Suprapubic skin (tissue), 4 donors: ENCODE measurements at regions not wholly inside any gene's neighbourhood (a gene's known extent, or its start where the extent isn't known, plus 50 kb on each side); places are given as distances from the start of the nearest gene placed in this dataset.

Experiments
- DNase-seq, 2 donors: peaks; one replicate each; pipeline ENCODE4 v3.0.0-alpha.2; 2019; ENCODE audit warnings: low spot score in 2 of 2
- H3K27ac ChIP-seq: fragments of 200-600 bp; sonication (generic); one replicate; pipeline ENCODE4 v1.5.1; 2019
- H3K27me3 ChIP-seq: fragments of 200-600 bp; sonication (generic); one replicate; pipeline ENCODE4 v1.5.1; 2019
- H3K36me3 ChIP-seq: fragments of 200-600 bp; sonication (generic); one replicate; pipeline ENCODE4 v1.5.1; 2019
- H3K4me1 ChIP-seq: fragments of 200-600 bp; sonication (generic); one replicate; pipeline ENCODE4 v1.5.1; 2019
- H3K4me3 ChIP-seq: fragments of 200-600 bp; sonication (generic); one replicate; pipeline ENCODE4 v1.5.1; 2019; ENCODE audit warnings: mild to moderate bottlenecking
- H3K9me3 ChIP-seq: fragments of 200-600 bp; sonication (generic); one replicate; pipeline ENCODE4 v1.5.1; 2019
- EP300 ChIP-seq: sonication (generic); formaldehyde crosslinking; IDR thresholded peaks from one replicate; pipeline ENCODE4 v1.6.1; 2017; ENCODE audit warnings: antibody characterized with exemption
- POLR2A ChIP-seq, 2 donors: fragments of 450-650 bp; IDR thresholded peaks; one replicate each; pipeline ENCODE4 v1.6.1; 2017; ENCODE audit warnings: antibody characterized with exemption in 2 of 2, mild to moderate bottlenecking in 2 of 2, moderate library complexity in 2 of 2
- POLR2AphosphoS5 ChIP-seq, 3 donors: sonication (generic); formaldehyde crosslinking; IDR thresholded peaks; one replicate each; pipeline ENCODE4 v1.6.1; 2017; ENCODE audit warnings: antibody characterized with exemption in 3 of 3
- WGBS: methylation state at CpG from one replicate; pipeline ENCODE4 v1.1.5; 2018; 5-methylcytosine and 5-hydroxymethylcytosine counted together
- TF ChIP-seq, protein P1 (sequence below), 2 donors: fragments of 200-600 bp in 1 of 2; fragments of 450-650 bp in 1 of 2; sonication (generic) in 1 of 2; IDR thresholded peaks; one replicate each; pipeline ENCODE4 v1.5.1; 2016 to 2019; ENCODE audit warnings: antibody characterized with exemption in 2 of 2, mild to moderate bottlenecking in 1 of 2, moderate library complexity in 1 of 2

DNA sequence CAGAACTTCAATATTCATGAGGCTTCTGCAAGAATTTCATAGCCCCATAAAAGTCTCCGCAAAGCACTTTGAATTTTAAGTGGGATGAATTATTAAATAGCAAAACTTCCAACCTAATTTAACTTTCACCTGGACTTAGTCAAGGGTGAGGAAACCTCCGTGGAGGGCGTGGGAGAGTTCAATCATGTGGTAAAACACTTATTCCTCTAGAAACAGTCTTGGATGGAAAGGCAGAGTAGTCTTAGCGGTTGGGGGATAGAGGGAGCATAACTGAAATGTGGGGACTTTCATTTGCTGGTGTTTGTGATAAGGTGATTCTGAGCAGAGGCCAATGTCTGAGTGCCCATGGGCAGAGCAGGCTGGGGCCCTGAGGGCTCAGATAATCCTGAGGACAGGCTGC is 241.9 kb downstream of the IRX1 start:
- no peaks in the 10 kb centered on the region for H3K36me3 ChIP-seq
- peaks cover 3% of the 10 kb centered on the region for H3K27me3 ChIP-seq
- WGBS: 61% methylated on average over 4 of the region's 4 CpGs
- no peak overlapping the region for H3K27ac ChIP-seq
- DNase-seq: no peak
- no peaks in the 10 kb centered on the region for H3K9me3 ChIP-seq
- no peak overlapping the region for H3K4me3 ChIP-seq
- no peaks in the 10 kb centered on the region for H3K4me1 ChIP-seq
- TF ChIP-seq EP300 (no peak), POLR2AphosphoS5 (IDR thresholded peaks at IDR 0.05) (no peak), POLR2A (IDR thresholded peaks at IDR 0.05) (no peak)
- TF ChIP-seq, protein P1, sequence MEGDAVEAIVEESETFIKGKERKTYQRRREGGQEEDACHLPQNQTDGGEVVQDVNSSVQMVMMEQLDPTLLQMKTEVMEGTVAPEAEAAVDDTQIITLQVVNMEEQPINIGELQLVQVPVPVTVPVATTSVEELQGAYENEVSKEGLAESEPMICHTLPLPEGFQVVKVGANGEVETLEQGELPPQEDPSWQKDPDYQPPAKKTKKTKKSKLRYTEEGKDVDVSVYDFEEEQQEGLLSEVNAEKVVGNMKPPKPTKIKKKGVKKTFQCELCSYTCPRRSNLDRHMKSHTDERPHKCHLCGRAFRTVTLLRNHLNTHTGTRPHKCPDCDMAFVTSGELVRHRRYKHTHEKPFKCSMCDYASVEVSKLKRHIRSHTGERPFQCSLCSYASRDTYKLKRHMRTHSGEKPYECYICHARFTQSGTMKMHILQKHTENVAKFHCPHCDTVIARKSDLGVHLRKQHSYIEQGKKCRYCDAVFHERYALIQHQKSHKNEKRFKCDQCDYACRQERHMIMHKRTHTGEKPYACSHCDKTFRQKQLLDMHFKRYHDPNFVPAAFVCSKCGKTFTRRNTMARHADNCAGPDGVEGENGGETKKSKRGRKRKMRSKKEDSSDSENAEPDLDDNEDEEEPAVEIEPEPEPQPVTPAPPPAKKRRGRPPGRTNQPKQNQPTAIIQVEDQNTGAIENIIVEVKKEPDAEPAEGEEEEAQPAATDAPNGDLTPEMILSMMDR (IDR thresholded peaks at IDR 0.05): no peak

GRCh38 chr5:3839151-3839550 is 243.5 kb downstream of the IRX1 start:
- Histone ChIP-seq H3K27me3 (peaks cover 3% of the 10 kb centered on the region), H3K36me3 (no peaks in the 10 kb centered on the region), H3K4me1 (no peaks in the 10 kb centered on the region), H3K4me3 (no peak overlapping the region), H3K27ac (no peak overlapping the region), H3K9me3 (no peaks in the 10 kb centered on the region)
- TF ChIP-seq POLR2A (IDR thresholded peaks at IDR 0.05) (no peak), POLR2AphosphoS5 (IDR thresholded peaks at IDR 0.05) (no peak), EP300 (no peak)
- TF ChIP-seq, protein P1 (IDR thresholded peaks at IDR 0.05): no peak
- WGBS: 75% methylated on average over 2 of the region's 2 CpGs
- DNase-seq: no peak

GRCh38 chr5:3842591-3842990 is 247.0 kb downstream of the IRX1 start:
- 69% methylated on average over 2 of the region's 6 CpGs for WGBS

DNA sequence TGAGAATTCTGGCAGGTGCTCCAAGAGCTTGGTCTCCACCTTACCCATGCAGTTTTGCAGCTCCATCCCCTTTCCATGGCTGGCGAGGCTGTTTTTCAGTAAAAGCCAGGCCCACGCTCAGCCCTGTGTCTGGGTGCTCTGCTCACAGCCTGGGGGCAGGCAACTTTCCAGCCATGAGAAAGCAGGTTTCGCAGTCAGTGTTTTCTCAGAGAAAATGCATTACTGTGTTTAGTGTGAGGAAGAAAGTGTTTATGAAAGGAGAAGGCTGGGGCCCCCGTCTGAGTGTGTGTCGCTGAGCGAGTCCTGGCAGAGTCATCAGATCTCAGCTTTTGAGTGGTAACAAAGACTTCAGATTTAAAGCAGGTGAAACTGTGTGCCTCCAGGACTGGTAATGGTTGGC is 248.1 kb downstream of the IRX1 start:
- H3K27ac ChIP-seq: no peak overlapping the region
- TF ChIP-seq EP300: no peak
- no peak for TF ChIP-seq POLR2A (IDR thresholded peaks at IDR 0.05)
- TF ChIP-seq, protein P1 (IDR thresholded peaks at IDR 0.05): no peak
- TF ChIP-seq POLR2AphosphoS5 (IDR thresholded peaks at IDR 0.05): no peak
- H3K36me3 ChIP-seq: no peaks in the 10 kb centered on the region
- H3K27me3 ChIP-seq: no peaks in the 10 kb centered on the region
- DNase-seq: no peak
- WGBS: 54% methylated on average over 6 of the region's 6 CpGs
- H3K9me3 ChIP-seq: no peaks in the 10 kb centered on the region
- no peaks in the 10 kb centered on the region for H3K4me1 ChIP-seq
- no peak overlapping the region for H3K4me3 ChIP-seq

More at GRCh38 chr5:3842591-3842990, 247.0 kb downstream of the IRX1 start:
- H3K4me3 ChIP-seq: no peak overlapping the region
- H3K27me3 ChIP-seq: no peaks in the 10 kb centered on the region
- no peaks in the 10 kb centered on the region for H3K4me1 ChIP-seq
- DNase-seq: no peak
- TF ChIP-seq EP300: no peak
- TF ChIP-seq, protein P1 (IDR thresholded peaks at IDR 0.05): no peak
- TF ChIP-seq POLR2AphosphoS5 (IDR thresholded peaks at IDR 0.05): no peak
- no peak overlapping the region for H3K27ac ChIP-seq
- no peaks in the 10 kb centered on the region for H3K9me3 ChIP-seq
- H3K36me3 ChIP-seq: no peaks in the 10 kb centered on the region

DNA sequence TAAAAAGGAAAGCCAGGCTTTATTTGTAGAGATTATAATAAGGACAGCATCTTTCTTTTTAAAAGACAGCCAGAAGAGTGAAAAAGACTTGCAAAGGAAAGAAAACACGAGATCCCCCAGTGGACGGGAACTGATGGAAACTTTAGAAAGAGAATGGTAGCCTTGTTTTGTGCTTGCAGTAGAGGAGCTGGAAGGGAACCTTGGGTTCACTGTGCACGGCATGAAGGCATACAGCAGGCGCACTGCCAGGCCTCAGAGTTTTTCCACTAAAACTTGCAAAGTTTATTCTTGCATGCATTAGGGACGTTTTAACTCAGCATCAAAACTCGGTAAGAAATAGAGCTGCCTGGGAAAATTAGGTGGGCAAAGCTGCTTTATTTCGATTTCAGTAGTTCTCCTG is 248.6 kb downstream of the IRX1 start:
- DNase-seq: no peak

More for the DNA sequence above, 248.6 kb downstream of the IRX1 start:
- H3K27ac ChIP-seq: no peak overlapping the region
- H3K36me3 ChIP-seq: no peaks in the 10 kb centered on the region
- 63% methylated on average over 7 of the region's 7 CpGs for WGBS
- no peak overlapping the region for H3K4me3 ChIP-seq
- no peaks in the 10 kb centered on the region for H3K9me3 ChIP-seq
- H3K4me1 ChIP-seq: no peaks in the 10 kb centered on the region
- H3K27me3 ChIP-seq: no peaks in the 10 kb centered on the region
- no peak for TF ChIP-seq EP300
- TF ChIP-seq POLR2AphosphoS5 (IDR thresholded peaks at IDR 0.05): no peak
- TF ChIP-seq POLR2A (IDR thresholded peaks at IDR 0.05): no peak
- TF ChIP-seq, protein P1 (IDR thresholded peaks at IDR 0.05): no peak
